ENCODE measurements at regions not wholly inside any gene's neighbourhood (a gene's known extent, or its start where the extent isn't known, plus 50 kb on each side); places are given as distances from the start of the nearest gene placed in this dataset.

DNA sequence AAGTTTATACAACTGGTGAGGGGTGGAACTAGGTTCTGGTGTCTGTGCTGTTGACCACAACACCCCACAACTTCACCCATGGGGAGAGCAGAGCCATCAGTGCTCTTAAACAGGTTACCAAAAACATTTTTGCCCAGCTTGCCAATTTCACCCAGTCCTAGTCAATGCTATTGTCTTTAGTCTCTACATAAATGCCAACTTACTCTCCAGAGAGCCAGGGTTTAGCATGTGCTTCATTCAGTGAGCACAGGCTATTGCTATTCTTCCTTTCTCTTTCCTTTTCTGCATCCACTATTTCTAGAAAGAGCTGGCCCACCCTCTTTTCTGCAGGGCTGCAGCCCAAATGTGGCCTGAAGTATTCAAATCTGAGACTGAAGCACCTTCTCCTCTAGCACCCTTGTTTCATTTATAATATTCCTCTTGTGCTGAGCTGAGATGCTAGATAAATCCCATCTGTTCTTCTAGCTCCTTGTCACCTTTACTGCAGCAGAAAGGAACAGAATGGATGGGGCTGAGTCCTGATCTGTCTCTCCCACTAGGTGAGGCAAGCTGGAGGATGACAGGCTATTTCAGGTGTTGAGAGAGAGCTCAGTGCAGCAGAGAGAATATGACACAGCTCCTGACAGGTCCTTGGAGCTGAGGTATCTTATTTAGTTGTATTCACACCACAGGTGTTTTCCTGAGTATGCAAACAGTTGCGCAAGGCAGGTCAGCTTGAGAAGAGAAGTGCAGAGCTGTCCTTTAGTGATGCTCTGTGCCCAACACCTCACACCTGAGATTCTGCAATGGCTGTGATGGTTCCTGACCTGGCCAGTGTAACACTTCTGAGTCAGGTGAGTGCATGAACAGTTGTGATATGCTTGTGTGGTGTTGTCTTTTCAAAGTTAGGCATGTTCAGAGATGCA is 819.2 kb downstream of the CCSER2 start:
- Mint-ChIP-seq H3K36me3 (no peaks in the 10 kb centered on the region), H3K4me1 (no peaks in the 10 kb centered on the region), H3K27me3 (ENCODE audit: low read depth) (peaks cover 38% of the 10 kb centered on the region), H3K9me3 (peaks cover 17% of the 10 kb centered on the region), H3K4me3 (no peak overlapping the region), H3K27ac (no peak overlapping the region)
- TF ChIP-seq, protein P1, sequence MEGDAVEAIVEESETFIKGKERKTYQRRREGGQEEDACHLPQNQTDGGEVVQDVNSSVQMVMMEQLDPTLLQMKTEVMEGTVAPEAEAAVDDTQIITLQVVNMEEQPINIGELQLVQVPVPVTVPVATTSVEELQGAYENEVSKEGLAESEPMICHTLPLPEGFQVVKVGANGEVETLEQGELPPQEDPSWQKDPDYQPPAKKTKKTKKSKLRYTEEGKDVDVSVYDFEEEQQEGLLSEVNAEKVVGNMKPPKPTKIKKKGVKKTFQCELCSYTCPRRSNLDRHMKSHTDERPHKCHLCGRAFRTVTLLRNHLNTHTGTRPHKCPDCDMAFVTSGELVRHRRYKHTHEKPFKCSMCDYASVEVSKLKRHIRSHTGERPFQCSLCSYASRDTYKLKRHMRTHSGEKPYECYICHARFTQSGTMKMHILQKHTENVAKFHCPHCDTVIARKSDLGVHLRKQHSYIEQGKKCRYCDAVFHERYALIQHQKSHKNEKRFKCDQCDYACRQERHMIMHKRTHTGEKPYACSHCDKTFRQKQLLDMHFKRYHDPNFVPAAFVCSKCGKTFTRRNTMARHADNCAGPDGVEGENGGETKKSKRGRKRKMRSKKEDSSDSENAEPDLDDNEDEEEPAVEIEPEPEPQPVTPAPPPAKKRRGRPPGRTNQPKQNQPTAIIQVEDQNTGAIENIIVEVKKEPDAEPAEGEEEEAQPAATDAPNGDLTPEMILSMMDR (IDR thresholded peaks at IDR 0.05; ENCODE audit: unreplicated experiment) = no peak
- no peak for DNase-seq (ENCODE audit: low spot score in 2 of 2, unreplicated experiment in 2 of 2)

DNA sequence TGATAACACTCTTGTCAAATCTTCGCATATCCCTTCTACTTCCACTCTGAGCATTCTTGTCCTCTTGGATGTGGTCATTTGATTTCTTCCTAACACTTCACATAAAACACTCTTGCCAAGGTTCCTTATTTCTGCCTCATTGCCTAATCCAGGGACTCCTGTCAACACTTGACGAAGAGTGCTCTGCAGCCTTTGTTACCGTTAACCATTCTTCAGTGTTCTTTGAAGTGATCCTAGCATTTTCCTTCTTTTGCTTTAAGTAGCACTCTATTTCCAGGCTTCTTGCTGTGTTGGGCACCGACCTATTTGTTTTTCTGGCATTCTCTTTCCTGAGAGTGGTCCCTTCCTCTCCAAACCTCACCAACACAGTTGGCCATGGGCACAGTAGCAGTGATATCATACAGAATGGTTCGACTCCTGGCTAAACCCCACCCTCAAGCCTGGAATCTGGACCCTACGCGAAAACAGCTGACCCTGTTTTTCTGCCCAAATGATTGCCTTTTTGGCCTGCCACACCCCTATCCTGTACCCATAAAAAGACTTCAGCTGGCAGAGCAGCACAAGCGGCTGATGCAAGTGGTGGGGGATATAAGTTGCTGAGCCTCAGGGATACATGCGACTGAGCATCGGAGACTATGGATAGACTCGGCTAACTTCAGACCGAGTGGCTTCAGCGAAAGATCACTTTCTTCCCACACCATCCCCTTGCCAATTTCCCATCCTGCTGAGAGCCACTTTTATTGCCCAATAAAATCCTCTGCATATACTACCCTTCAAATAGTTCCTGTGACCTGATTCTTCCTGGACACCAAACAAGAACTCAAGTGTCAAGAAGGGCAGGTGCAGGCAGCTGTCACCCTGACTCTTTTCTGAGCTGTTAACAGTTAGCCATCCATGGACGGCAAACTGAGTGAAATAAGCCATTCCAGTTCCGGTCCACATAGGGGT is 820.6 kb downstream of the CCSER2 start:
- TF ChIP-seq, protein P1 (IDR thresholded peaks at IDR 0.05; ENCODE audit: unreplicated experiment) = no peak
- Mint-ChIP-seq H3K36me3 (no peaks in the 10 kb centered on the region), H3K27me3 (ENCODE audit: low read depth) (peaks cover 38% of the 10 kb centered on the region), H3K27ac (no peak overlapping the region), H3K9me3 (peaks cover 5% of the 10 kb centered on the region), H3K4me3 (no peak overlapping the region), H3K4me1 (no peaks in the 10 kb centered on the region)
- DNase-seq (ENCODE audit: low spot score in 2 of 2, unreplicated experiment in 2 of 2) = no peak

DNA sequence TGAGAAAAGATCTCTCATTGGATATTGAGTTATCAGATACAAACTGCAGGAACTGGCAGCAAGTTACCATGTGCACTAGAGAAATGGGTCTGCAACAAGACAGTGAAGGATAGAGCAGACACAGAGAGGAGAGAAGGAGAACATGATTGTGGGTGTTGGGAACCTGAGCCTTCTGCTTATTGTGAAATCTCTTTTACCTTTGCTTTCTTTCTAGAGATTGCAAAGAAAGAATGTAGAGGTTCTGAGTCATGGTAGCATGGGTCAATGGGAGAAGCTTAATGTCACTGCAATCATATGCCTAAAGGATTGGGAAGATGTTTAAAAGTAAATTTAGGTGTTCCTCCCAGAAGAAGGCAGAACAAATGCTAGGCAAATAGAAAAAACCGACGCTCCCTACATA is 821.4 kb downstream of the CCSER2 start:
- peaks cover 38% of the 10 kb centered on the region for H3K27me3 Mint-ChIP-seq (ENCODE audit: low read depth)
- no peaks in the 10 kb centered on the region for H3K36me3 Mint-ChIP-seq
- no peaks in the 10 kb centered on the region for H3K4me1 Mint-ChIP-seq

DNA sequence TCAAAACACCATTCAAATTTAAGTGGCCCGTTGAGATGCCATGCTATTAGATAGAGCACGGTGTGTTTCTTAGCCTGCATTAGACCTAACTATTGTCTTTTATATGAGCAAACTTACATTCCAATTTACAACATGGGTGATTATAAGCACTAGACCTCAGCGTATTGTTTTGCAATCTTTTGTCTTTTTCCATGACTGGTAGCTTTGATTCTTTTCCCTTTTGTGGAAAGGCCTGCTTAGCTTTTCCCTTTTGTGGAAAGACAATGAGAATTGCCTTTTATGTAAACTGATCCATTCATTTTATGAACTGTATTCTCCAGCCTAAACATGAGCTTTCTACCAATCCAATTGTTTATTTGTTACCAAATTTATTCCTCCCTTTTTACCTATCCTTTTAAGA is 823.1 kb downstream of the CCSER2 start:
- no peak overlapping the region for H3K27ac Mint-ChIP-seq
- peaks cover 38% of the 10 kb centered on the region for H3K27me3 Mint-ChIP-seq (ENCODE audit: low read depth)
- no peaks in the 10 kb centered on the region for H3K36me3 Mint-ChIP-seq
- H3K4me3 Mint-ChIP-seq = no peak overlapping the region
- no peaks in the 10 kb centered on the region for H3K9me3 Mint-ChIP-seq
- TF ChIP-seq, protein P1 (IDR thresholded peaks at IDR 0.05; ENCODE audit: unreplicated experiment) = no peak
- no peak for DNase-seq (ENCODE audit: low spot score in 2 of 2, unreplicated experiment in 2 of 2)
- no peaks in the 10 kb centered on the region for H3K4me1 Mint-ChIP-seq

More for the DNA sequence above, 821.4 kb downstream of the CCSER2 start:
- no peak for DNase-seq (ENCODE audit: low spot score in 2 of 2, unreplicated experiment in 2 of 2)
- Mint-ChIP-seq H3K9me3 (no peaks in the 10 kb centered on the region), H3K4me3 (no peak overlapping the region), H3K27ac (no peak overlapping the region)
- TF ChIP-seq, protein P1 (IDR thresholded peaks at IDR 0.05; ENCODE audit: unreplicated experiment) = no peak

DNA sequence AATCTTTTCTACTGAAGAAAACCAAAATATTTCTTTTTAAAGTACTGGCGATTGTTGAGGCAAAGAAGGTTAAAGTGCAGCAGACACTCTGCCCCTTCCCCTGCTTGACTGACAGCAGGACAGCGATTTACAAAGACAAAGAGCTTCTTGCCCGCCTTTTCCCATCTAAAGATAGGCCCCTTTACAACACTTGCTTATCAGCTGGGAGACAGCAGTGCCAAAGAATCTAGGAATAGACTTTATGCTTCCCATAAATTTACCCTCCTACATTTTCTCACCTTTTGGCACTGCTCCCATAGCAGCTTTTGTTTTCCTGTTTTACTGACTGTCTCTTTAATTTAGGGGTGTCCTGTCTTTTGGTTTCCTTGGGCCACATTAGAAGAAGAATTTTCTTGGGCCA is 824.1 kb downstream of the CCSER2 start:
- TF ChIP-seq, protein P1 (IDR thresholded peaks at IDR 0.05; ENCODE audit: unreplicated experiment) = no peak
- no peaks in the 10 kb centered on the region for H3K4me1 Mint-ChIP-seq
- no peaks in the 10 kb centered on the region for H3K36me3 Mint-ChIP-seq
- H3K27me3 Mint-ChIP-seq (ENCODE audit: low read depth) = peaks cover 34% of the 10 kb centered on the region
- no peak overlapping the region for H3K4me3 Mint-ChIP-seq
- DNase-seq (ENCODE audit: low spot score in 2 of 2, unreplicated experiment in 2 of 2) = no peak
- H3K9me3 Mint-ChIP-seq = peaks cover 2% of the 10 kb centered on the region
- no peak overlapping the region for H3K27ac Mint-ChIP-seq

All from mesothelial cell of epicardium (in vitro differentiated cells).